ENCODE measurements at regions not wholly inside any gene's neighbourhood (a gene's known extent, or its start where the extent isn't known, plus 50 kb on each side); places are given as distances from the start of the nearest gene placed in this dataset.
"Not testable (repeated sequence)": the region's sequence is repeated elsewhere in the genome, so short reads cannot be mapped to it uniquely, and the experiment has no call there.

GRCh38 chr3:153221748-153222162 lies 59.7 kb downstream of the RAP2B start:
- DNase-seq (ENCODE audit: low read depth, low spot score) (peak; percentile 95), FAIRE-seq (peak; percentile 97)
- H3K9me3 ChIP-seq (replicated peaks; ENCODE audit: control insufficient read depth, insufficient read depth, low read length): no peaks in the 10 kb centered on the region
- dilution Hi-C loops (cut with MboI; ENCODE audit: extremely low pct_ligation_motif_present, low sequenced_read_pairs) (no loop called here), intact Hi-C loops (cut with micrococcal nuclease) (loop anchor here (1.0 to 5.0 kb wide), 8 partner anchors 12 to 407 kb away; no protein-coding TSS in a partner anchor)
- peaks cover 29% of the 10 kb centered on the region for H3K4me1 ChIP-seq (ENCODE audit: control insufficient read depth, extremely low read depth, insufficient read depth, low read length)
- no peaks in the 10 kb centered on the region for H4K20me1 ChIP-seq (replicated peaks; ENCODE audit: control insufficient read depth, extremely low read depth, insufficient read depth, low read length)
- TF ChIP-seq MAX (IDR thresholded peaks at IDR 0.05; ENCODE audit: insufficient read depth, insufficient read length) (no peak), POLR2A (IDR thresholded peaks at IDR 0.05; ENCODE audit: low read depth, low read length) (peak; percentile 91), GATA2 (IDR thresholded peaks at IDR 0.05; ENCODE audit: insufficient read depth, insufficient read length, low read depth, low read length) (peak; percentile 86), JUN (IDR thresholded peaks at IDR 0.05; ENCODE audit: borderline replicate concordance, insufficient read depth, insufficient read length, low read depth) (peak; percentile 93), MYC (IDR thresholded peaks at IDR 0.05; ENCODE audit: low read depth, low read length) (peak; percentile 62), CTCF (IDR thresholded peaks at IDR 0.05; ENCODE audit: extremely low read depth in 1 of 2, insufficient read depth in 1 of 2, low read depth in 1 of 2, low read length in 2 of 2) (no peak), FOS (IDR thresholded peaks at IDR 0.05; ENCODE audit: borderline replicate concordance, insufficient read depth, low read length) (peak; percentile 98), POLR2AphosphoS5 (IDR thresholded peaks at IDR 0.05; ENCODE audit: insufficient read depth, low read depth, low read length) (peak; percentile 99)
- H3K36me3 ChIP-seq (ENCODE audit: control insufficient read depth in 2 of 2, extremely low read depth in 1 of 2, insufficient read depth in 2 of 2, low read length in 2 of 2): no peaks in the 10 kb centered on the region
- H3K9me1 ChIP-seq (replicated peaks; ENCODE audit: control insufficient read depth, extremely low read depth, insufficient read depth, low read length): no peaks in the 10 kb centered on the region
- BruUV-seq (replicated peaks): no TSS peak
- H3K9ac ChIP-seq (replicated peaks; ENCODE audit: extremely low read depth, insufficient read depth, low read length): peak overlapping the region; percentile 87
- ChIA-PET CTCF (interaction anchor here (0.8 to 2.2 kb wide), 13 partner anchors 12 to 373 kb away, joined by 3 to 11 read pairs (median 4); no protein-coding TSS in a partner anchor), POLR2A (interaction anchor here (0.6 to 1.7 kb wide), 2 partner anchors 47 to 60 kb away, joined by 4 to 11 read pairs; no protein-coding TSS in a partner anchor)
- H3K27ac ChIP-seq (ENCODE audit: insufficient read depth, low read depth, low read length): peak overlapping the region; percentile 70
- no peak overlapping the region for H2AFZ ChIP-seq (ENCODE audit: low read depth, low read length)
- H3K4me2 ChIP-seq (ENCODE audit: insufficient read depth, low read length): peak overlapping the region; percentile 85
- H3K27me3 ChIP-seq (ENCODE audit: control insufficient read depth in 2 of 2, insufficient read depth in 2 of 2, low read length in 2 of 2): no peaks in the 10 kb centered on the region
- peak overlapping the region in 1 of 3 experiments; percentile 39 for H3K4me3 ChIP-seq (replicated peaks in 1 of 3; ENCODE audit: insufficient read depth in 1 of 3, low read depth in 1 of 3, low read length in 3 of 3)
- no peaks in the 10 kb centered on the region for H3K79me2 ChIP-seq (ENCODE audit: control insufficient read depth, insufficient read depth, low read length)

GRCh38 chr3:153226877-153227276 lies 64.9 kb downstream of the RAP2B start:
- H3K4me2 ChIP-seq (ENCODE audit: insufficient read depth, low read length); H3K4me3 ChIP-seq (replicated peaks in 1 of 3; ENCODE audit: insufficient read depth in 1 of 3, low read depth in 1 of 3, low read length in 3 of 3); DNase-seq (ENCODE audit: low read depth, low spot score); H3K79me2 ChIP-seq (ENCODE audit: control insufficient read depth, insufficient read depth, low read length); H3K27ac ChIP-seq (ENCODE audit: insufficient read depth, low read depth, low read length); H3K9me1 ChIP-seq (replicated peaks; ENCODE audit: control insufficient read depth, extremely low read depth, insufficient read depth, low read length); H3K36me3 ChIP-seq (ENCODE audit: control insufficient read depth in 2 of 2, extremely low read depth in 1 of 2, insufficient read depth in 2 of 2, low read length in 2 of 2); H3K27me3 ChIP-seq (ENCODE audit: control insufficient read depth in 2 of 2, insufficient read depth in 2 of 2, low read length in 2 of 2); FAIRE-seq; intact Hi-C loops (cut with micrococcal nuclease); BruUV-seq (replicated peaks); POLR2A ChIA-PET; dilution Hi-C loops (cut with MboI; ENCODE audit: extremely low pct_ligation_motif_present, low sequenced_read_pairs); H3K4me1 ChIP-seq (ENCODE audit: control insufficient read depth, extremely low read depth, insufficient read depth, low read length); H4K20me1 ChIP-seq (replicated peaks; ENCODE audit: control insufficient read depth, extremely low read depth, insufficient read depth, low read length); H3K9me3 ChIP-seq (replicated peaks; ENCODE audit: control insufficient read depth, insufficient read depth, low read length); H3K9ac ChIP-seq (replicated peaks; ENCODE audit: extremely low read depth, insufficient read depth, low read length); H2AFZ ChIP-seq (ENCODE audit: low read depth, low read length): not testable (repeated sequence)
- CTCF ChIA-PET: interaction anchor here (0.6 kb wide), 1 partner anchor 27 kb away, joined by 3 read pairs; no protein-coding TSS in a partner anchor

GRCh38 chr3:153230427-153230826 lies 68.4 kb downstream of the RAP2B start:
- BruUV-seq (replicated peaks); H3K9me1 ChIP-seq (replicated peaks; ENCODE audit: control insufficient read depth, extremely low read depth, insufficient read depth, low read length); H3K9ac ChIP-seq (replicated peaks; ENCODE audit: extremely low read depth, insufficient read depth, low read length); H3K9me3 ChIP-seq (replicated peaks; ENCODE audit: control insufficient read depth, insufficient read depth, low read length); H3K4me2 ChIP-seq (ENCODE audit: insufficient read depth, low read length); H3K79me2 ChIP-seq (ENCODE audit: control insufficient read depth, insufficient read depth, low read length); H3K36me3 ChIP-seq (ENCODE audit: control insufficient read depth in 2 of 2, extremely low read depth in 1 of 2, insufficient read depth in 2 of 2, low read length in 2 of 2); H3K27me3 ChIP-seq (ENCODE audit: control insufficient read depth in 2 of 2, insufficient read depth in 2 of 2, low read length in 2 of 2); DNase-seq (ENCODE audit: low read depth, low spot score); H3K4me3 ChIP-seq (replicated peaks in 1 of 3; ENCODE audit: insufficient read depth in 1 of 3, low read depth in 1 of 3, low read length in 3 of 3); CTCF ChIA-PET; POLR2A ChIA-PET; H4K20me1 ChIP-seq (replicated peaks; ENCODE audit: control insufficient read depth, extremely low read depth, insufficient read depth, low read length); H3K27ac ChIP-seq (ENCODE audit: insufficient read depth, low read depth, low read length); H2AFZ ChIP-seq (ENCODE audit: low read depth, low read length); FAIRE-seq; H3K4me1 ChIP-seq (ENCODE audit: control insufficient read depth, extremely low read depth, insufficient read depth, low read length); intact Hi-C loops (cut with micrococcal nuclease); dilution Hi-C loops (cut with MboI; ENCODE audit: extremely low pct_ligation_motif_present, low sequenced_read_pairs): not testable (repeated sequence)
